ENCODE measurements at regions not wholly inside any gene's neighbourhood (a gene's known extent, or its start where the extent isn't known, plus 50 kb on each side); places are given as distances from the start of the nearest gene placed in this dataset.

DNA sequence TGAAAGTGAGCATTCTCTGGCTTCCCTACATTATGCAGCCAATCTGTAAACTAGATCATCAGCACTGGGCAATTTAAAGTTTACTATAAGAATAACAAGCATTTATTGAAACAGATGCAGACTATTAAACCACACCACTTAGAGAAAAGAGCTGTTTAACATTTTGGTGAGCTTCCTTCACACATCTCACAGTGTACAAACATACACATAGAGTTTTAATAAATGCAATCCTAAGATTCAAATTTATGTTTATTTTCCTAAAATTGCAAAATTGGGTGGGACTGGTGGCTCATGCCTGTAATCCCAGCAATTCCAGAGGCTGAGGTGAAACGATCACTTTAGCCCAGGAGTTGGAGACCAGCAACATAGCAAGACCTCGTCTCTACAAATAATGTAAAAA is 199.3 kb downstream of the SH3BP4 start:
- H3K14ac ChIP-seq (ENCODE audit: insufficient read length) = no peak overlapping the region
- no peak overlapping the region for H3K23ac ChIP-seq (ENCODE audit: insufficient read length)
- no peaks in the 10 kb centered on the region for H3K4me1 ChIP-seq (replicated peaks in 1 of 4; ENCODE audit: control insufficient read depth in 3 of 4, insufficient read depth in 4 of 4, low read length in 3 of 4)
- no peak overlapping the region for H3K4me2 ChIP-seq (ENCODE audit: insufficient read depth in 1 of 2, low read depth in 2 of 2, low read length in 2 of 2)
- H3K56ac ChIP-seq (replicated peaks; ENCODE audit: insufficient read length, low read depth, low read length) = no peak overlapping the region
- H4K8ac ChIP-seq (ENCODE audit: extremely low read depth, insufficient read depth, low read length) = no peak overlapping the region
- H3K9ac ChIP-seq (replicated peaks in 1 of 4; ENCODE audit: extremely low read depth in 1 of 4, low read depth in 3 of 4, low read length in 3 of 4) = no peak overlapping the region
- H3K9me3 ChIP-seq (ENCODE audit: insufficient read depth in 2 of 2, low read depth in 1 of 2, low read length in 1 of 2) = no peaks in the 10 kb centered on the region
- H2BK12ac ChIP-seq (ENCODE audit: low read depth, low read length) = no peak overlapping the region
- H3K4me3 ChIP-seq (ENCODE audit: extremely low read depth in 1 of 4, insufficient read depth in 2 of 4, low read depth in 3 of 4, low read length in 4 of 4) = no peak overlapping the region
- no peak overlapping the region for H3K4ac ChIP-seq (replicated peaks; ENCODE audit: insufficient read length, low read depth, low read length)
- H3K23me2 ChIP-seq (ENCODE audit: low read depth, low read length) = no peaks in the 10 kb centered on the region
- no peaks in the 10 kb centered on the region; a peak in 1 of 7 replicates for H3K27me3 ChIP-seq (replicated peaks in 1 of 4; ENCODE audit: control insufficient read depth in 3 of 4, extremely low read depth in 1 of 4, insufficient read depth in 3 of 4, low read length in 3 of 4)
- no peak overlapping the region for H2BK20ac ChIP-seq (ENCODE audit: low read length)
- H4K5ac ChIP-seq (ENCODE audit: insufficient read length, low read depth, low read length) = no peak overlapping the region
- no peak overlapping the region for H2BK15ac ChIP-seq (ENCODE audit: low read length)
- H2BK5ac ChIP-seq (ENCODE audit: low read depth, low read length) = no peak overlapping the region
- H4K91ac ChIP-seq (replicated peaks; ENCODE audit: insufficient read length, low read length) = no peak overlapping the region
- CTCF ChIA-PET (ENCODE audit: partially characterized antibody) = interaction anchor here (0.6 to 2.7 kb wide), 2 partner anchors 15 to 311 kb away, joined by 3 to 7 read pairs; no protein-coding TSS in a partner anchor
- no peaks in the 10 kb centered on the region for H3K79me2 ChIP-seq (ENCODE audit: control insufficient read depth in 1 of 2, insufficient read depth in 2 of 2, low read length in 2 of 2)
- no peaks in the 10 kb centered on the region for H4K20me1 ChIP-seq (replicated peaks in 1 of 2; ENCODE audit: control insufficient read depth in 1 of 2, insufficient read depth in 2 of 2, low read length in 2 of 2)
- H3K36me3 ChIP-seq (ENCODE audit: control insufficient read depth in 2 of 4, insufficient read depth in 4 of 4, low read length in 3 of 4) = no peaks in the 10 kb centered on the region
- no peak overlapping the region for H2AFZ ChIP-seq (ENCODE audit: low read length)
- H3K18ac ChIP-seq (ENCODE audit: extremely low read depth, low read length) = no peak overlapping the region
- POLR2A ChIA-PET (ENCODE audit: partially characterized antibody) = interaction anchor here (0.5 kb wide), 1 partner anchor 33 kb away, joined by 3 read pairs; no protein-coding TSS in a partner anchor
- DNase-seq (ENCODE audit: low read depth in 1 of 2, low spot score in 2 of 2) (no peak), FAIRE-seq (no peak)
- 90% methylated on average over 2 of the region's 2 CpGs; no CpG with 5 or more reads in 1 of the 2 experiments for WGBS, 2 experiments (ENCODE audit: extremely low coverage in 1 of 2, insufficient coverage in 1 of 2, insufficient read length in 1 of 2, insufficient replicate concordance in 2 of 2, low coverage in 1 of 2, low lambda C conversion rate in 2 of 2, missing lambda C conversion rate in 1 of 2)
- H3K79me1 ChIP-seq (ENCODE audit: low read depth, low read length) = no peaks in the 10 kb centered on the region
- H3K27ac ChIP-seq (ENCODE audit: low read depth, low read length) = no peak overlapping the region
- no peak overlapping the region for H2AK5ac ChIP-seq (ENCODE audit: low read depth, low read length)
- H2BK120ac ChIP-seq (replicated peaks; ENCODE audit: low read depth, low read length) = no peak overlapping the region
- TF ChIP-seq PHF8 (conservative IDR thresholded peaks at IDR 0.05; ENCODE audit: low read depth, low read length) = no peak
- no peak for TF ChIP-seq RFX5 (IDR thresholded peaks at IDR 0.05; ENCODE audit: borderline replicate concordance, low read depth, low read length)
- no peak for TF ChIP-seq POLR2AphosphoS5 (IDR thresholded peaks at IDR 0.05; ENCODE audit: low read depth, low read length)
- no peak for TF ChIP-seq JUN (IDR thresholded peaks at IDR 0.05; ENCODE audit: low read depth, low read length)
- no peak for TF ChIP-seq NANOG (IDR thresholded peaks at IDR 0.05; ENCODE audit: insufficient read depth, low read depth, low read length, poor library complexity, severe bottlenecking)
- TF ChIP-seq RAD21 (IDR thresholded peaks at IDR 0.05 in 1 of 2, conservative IDR thresholded peaks at IDR 0.05 in 1 of 2; ENCODE audit: low read depth in 2 of 2, low read length in 2 of 2) = no peak
- TF ChIP-seq, protein P1, sequence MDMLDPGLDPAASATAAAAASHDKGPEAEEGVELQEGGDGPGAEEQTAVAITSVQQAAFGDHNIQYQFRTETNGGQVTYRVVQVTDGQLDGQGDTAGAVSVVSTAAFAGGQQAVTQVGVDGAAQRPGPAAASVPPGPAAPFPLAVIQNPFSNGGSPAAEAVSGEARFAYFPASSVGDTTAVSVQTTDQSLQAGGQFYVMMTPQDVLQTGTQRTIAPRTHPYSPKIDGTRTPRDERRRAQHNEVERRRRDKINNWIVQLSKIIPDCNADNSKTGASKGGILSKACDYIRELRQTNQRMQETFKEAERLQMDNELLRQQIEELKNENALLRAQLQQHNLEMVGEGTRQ (IDR thresholded peaks at IDR 0.05; ENCODE audit: low read length) = no peak
- no peak for TF ChIP-seq TCF12 (IDR thresholded peaks at IDR 0.05; ENCODE audit: low read depth, low read length)
- no peak for TF ChIP-seq BACH1 (IDR thresholded peaks at IDR 0.05; ENCODE audit: low read length)
- no peak for TF ChIP-seq EGR1 (IDR thresholded peaks at IDR 0.05; ENCODE audit: borderline replicate concordance, low read depth, low read length)
- no peak for TF ChIP-seq EP300 (IDR thresholded peaks at IDR 0.05; ENCODE audit: borderline replicate concordance in 1 of 2, low read depth in 2 of 2, low read length in 2 of 2)
- no peak for TF ChIP-seq MAX (IDR thresholded peaks at IDR 0.05)
